GM10266 (cell line): ENCODE measurements at regions not wholly inside any gene's neighbourhood (a gene's known extent, or its start where the extent isn't known, plus 50 kb on each side); places are given as distances from the start of the nearest gene placed in this dataset.

Experiments used
- DNase-seq: peaks from one replicate; pipeline ENCODE4 v3.0.0; 2012; ENCODE audit errors: extremely low spot score
- TF ChIP-seq, protein P1 (sequence below): IDR thresholded peaks from 2 replicates; pipeline ENCODE4 v1.5.1; 2012; ENCODE audit warnings: mild to moderate bottlenecking, low read depth; ENCODE audit not compliant: control insufficient read depth, insufficient read depth; ENCODE audit errors: missing control alignments

DNA sequence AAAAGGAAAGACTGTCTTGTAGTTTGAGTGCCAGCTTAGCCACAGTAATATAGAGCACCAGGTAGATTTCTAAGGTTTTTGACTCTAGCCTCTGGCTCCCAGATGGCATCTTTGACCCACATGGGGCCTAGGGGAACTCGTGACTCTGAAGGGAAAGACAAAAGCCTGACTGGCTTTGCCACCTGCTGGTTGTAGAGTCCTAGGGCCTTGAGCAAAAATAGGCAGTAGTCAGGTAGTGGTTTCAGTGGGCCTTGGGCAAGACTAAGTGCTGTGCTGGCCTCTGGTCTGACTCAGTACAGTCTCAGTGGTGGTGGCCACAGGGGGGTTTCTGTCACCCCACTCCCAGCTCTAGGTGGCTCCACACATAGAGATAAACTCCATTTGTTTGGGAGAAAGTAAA lies 349.4 kb downstream of the FAM181B start:
- no peak for DNase-seq

DNA sequence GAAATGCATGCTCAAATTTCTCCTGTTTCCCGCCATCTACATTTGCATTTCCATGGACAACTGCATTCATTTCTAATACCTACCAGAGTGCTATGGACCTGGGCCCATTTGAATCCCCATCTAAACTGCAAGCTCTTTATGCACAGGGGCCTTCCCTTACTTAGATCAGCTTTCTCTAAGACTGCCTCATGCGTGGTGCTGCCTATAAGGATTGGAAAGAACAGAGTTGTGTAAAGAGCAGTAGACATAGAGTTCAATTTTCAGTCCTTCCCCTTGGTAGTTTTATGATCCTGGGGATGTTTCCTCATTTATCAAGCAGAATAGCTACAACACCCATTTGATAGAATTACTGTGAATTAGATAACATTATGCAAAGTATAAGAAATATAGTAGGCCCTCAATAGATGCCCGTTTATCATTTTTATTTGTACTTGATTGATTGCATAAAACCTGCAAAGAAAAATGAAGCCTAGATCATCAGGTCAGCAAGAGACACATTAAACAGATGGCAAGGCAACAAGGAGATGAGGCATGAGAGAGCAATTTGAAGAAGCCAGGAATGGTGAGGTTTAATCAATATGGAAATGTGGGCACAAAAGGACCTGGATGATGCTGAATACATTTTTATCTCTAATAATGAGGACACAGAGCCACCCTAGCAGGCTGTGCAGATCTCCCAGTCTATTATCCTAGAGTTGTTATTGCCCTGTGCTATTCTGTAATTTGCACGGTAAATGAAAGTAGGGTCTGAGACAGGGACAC lies 359.7 kb downstream of the FAM181B start:
- TF ChIP-seq, protein P1, sequence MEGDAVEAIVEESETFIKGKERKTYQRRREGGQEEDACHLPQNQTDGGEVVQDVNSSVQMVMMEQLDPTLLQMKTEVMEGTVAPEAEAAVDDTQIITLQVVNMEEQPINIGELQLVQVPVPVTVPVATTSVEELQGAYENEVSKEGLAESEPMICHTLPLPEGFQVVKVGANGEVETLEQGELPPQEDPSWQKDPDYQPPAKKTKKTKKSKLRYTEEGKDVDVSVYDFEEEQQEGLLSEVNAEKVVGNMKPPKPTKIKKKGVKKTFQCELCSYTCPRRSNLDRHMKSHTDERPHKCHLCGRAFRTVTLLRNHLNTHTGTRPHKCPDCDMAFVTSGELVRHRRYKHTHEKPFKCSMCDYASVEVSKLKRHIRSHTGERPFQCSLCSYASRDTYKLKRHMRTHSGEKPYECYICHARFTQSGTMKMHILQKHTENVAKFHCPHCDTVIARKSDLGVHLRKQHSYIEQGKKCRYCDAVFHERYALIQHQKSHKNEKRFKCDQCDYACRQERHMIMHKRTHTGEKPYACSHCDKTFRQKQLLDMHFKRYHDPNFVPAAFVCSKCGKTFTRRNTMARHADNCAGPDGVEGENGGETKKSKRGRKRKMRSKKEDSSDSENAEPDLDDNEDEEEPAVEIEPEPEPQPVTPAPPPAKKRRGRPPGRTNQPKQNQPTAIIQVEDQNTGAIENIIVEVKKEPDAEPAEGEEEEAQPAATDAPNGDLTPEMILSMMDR: no peak
- DNase-seq: no peak

More for the DNA sequence above, 349.4 kb downstream of the FAM181B start:
- TF ChIP-seq, protein P1: no peak

DNA sequence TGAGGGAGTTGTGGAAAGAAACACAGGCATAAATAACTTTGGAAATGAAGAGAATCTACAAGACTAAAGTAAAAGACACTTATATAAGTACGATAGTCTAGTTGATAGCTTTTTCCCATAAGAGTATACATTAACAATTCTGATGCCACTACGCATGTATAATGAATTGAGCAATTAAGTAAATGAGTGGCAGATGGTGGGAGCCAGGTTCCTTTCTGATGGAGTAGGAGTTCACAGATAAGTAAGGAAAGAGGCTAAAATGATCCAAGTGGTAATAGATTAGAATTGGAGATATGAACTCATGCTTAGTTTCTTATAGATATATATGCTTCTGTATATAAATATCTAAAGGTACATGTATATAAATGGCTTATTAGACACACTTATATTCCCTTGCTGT lies 368.3 kb downstream of the FAM181B start:
- no peak for DNase-seq
- TF ChIP-seq, protein P1: no peak

DNA sequence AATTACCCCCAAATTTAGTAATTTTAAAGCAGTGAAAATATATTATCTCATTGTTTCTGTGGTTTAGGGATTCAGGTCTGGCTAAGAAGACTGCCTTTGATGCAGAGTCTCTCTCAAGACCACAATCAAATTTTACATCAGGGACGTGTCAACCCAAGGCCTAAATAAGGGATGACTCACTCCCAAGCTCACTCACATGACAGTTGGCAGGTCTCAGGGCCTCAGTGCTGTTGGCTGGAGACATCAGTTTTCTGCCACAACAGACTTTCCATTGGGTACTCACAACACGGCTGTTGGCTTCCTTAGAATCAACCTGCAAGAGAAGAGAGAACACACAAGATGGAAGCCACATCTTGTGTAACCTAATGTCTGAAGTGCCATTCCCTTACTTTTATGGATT lies 377.3 kb downstream of the FAM181B start:
- TF ChIP-seq, protein P1: no peak
- no peak for DNase-seq

DNA sequence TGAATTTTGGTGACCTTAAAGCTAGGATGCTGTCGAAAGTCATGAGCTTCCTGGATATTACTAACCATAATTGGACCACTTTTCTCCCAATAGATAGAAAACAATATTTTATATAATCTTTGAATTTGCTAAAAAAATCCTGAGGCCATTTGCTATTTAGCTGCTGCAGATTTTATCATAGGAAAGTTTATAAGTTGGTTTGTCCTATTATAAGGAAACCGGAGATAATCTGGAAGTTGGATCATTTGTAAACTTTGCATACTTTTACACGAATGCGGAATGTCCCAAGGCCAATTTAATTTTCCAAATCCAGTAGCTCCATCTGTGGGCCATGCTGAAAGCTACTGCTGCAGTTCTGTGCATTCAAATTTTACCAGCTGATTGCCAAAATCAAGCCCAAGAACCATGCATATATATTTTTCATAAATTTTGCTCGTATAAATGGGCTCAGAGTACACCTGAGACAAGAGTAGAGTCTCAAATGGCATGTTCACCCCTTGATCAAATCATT lies 378.3 kb downstream of the FAM181B start:
- DNase-seq: no peak
- TF ChIP-seq, protein P1: no peak

DNA sequence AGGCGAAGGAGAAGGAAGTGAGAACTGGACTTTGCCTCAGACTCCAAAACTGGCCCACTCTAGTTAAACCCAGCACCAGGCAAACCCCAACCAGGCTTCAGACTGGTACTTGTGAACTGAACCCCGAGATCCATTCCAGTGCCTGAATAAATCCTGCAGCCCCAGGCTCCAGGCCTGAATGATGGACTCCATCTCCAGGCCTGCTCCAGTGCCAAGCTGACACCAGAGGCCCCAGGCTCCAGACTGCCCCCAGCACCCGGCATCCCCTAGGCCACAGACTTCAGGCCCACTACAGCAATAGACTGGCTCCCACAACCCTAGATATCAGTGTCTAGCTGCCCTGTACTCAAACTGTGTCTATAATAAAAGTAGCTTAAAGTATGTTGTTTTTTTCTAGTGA lies 406.8 kb downstream of the FAM181B start:
- DNase-seq: no peak
- TF ChIP-seq, protein P1: no peak

DNA sequence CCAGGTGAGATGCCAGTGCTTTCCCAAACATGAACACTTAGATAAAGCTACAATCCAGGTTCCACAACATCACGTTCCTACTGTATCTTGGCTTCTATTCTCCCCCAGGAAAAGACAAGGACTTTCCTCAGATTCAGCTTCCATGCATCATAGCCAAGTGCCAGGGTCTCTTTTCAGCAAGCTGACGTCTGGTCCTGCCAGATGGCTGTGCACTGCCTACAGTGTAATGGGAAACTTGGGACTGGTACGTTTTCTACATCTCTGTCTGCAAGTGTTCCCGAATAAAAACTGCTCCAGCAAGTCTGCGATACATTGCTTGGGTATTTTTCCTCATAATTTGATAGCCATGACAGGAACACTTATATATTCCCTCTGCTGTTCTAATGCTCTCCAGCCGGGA lies 412.5 kb downstream of the FAM181B start:
- TF ChIP-seq, protein P1: no peak
- no peak for DNase-seq
